Chondrocyte (in vitro differentiated cells): ENCODE measurements at regions not wholly inside any gene's neighbourhood (a gene's known extent, or its start where the extent isn't known, plus 50 kb on each side); places are given as distances from the start of the nearest gene placed in this dataset.

ENCODE experiments used
- DNase-seq: peaks from one replicate; pipeline ENCODE4 v3.0.0; 2021; ENCODE audit warnings: mixed read lengths, low spot score
- H3K27ac Mint-ChIP-seq: one replicate; pipeline ENCODE4 v1.8.0; 2021; ENCODE audit warnings: mild to moderate bottlenecking, moderate library complexity, mixed read lengths; ENCODE audit not compliant: unreplicated experiment
- H3K27me3 Mint-ChIP-seq: 2 replicates; pipeline ENCODE4 v1.8.0; 2021; ENCODE audit warnings: low read depth, mixed read lengths
- H3K36me3 Mint-ChIP-seq: 2 replicates; pipeline ENCODE4 v1.8.0; 2021; ENCODE audit warnings: low read depth, mixed read lengths
- H3K4me1 Mint-ChIP-seq: 2 replicates; pipeline ENCODE4 v1.8.0; 2021; ENCODE audit warnings: low read depth, mild to moderate bottlenecking, mixed read lengths
- H3K4me3 Mint-ChIP-seq: one replicate; pipeline ENCODE4 v1.8.0; 2021; ENCODE audit warnings: mild to moderate bottlenecking, moderate library complexity, mixed read lengths; ENCODE audit not compliant: unreplicated experiment
- H3K9me3 Mint-ChIP-seq: 2 replicates; pipeline ENCODE4 v1.8.0; 2021; ENCODE audit warnings: low read depth, mixed read lengths
- TF ChIP-seq, protein P1 (sequence below): fragments of 200-600 bp; sonication (generic); IDR thresholded peaks from 2 replicates; pipeline ENCODE4 v1.5.0; 2021; ENCODE audit warnings: antibody characterized with exemption, mild to moderate bottlenecking, moderate library complexity

GRCh38 chrX:56499372-56499771, 64.1 kb upstream of the UBQLN2 start:
- Mint-ChIP-seq H3K36me3 (no peaks in the 10 kb centered on the region), H3K27ac (no peak overlapping the region), H3K4me3 (no peak overlapping the region), H3K27me3 (no peaks in the 10 kb centered on the region), H3K4me1 (peaks cover 5% of the 10 kb centered on the region), H3K9me3 (peaks cover 18% of the 10 kb centered on the region)
- TF ChIP-seq, protein P1, sequence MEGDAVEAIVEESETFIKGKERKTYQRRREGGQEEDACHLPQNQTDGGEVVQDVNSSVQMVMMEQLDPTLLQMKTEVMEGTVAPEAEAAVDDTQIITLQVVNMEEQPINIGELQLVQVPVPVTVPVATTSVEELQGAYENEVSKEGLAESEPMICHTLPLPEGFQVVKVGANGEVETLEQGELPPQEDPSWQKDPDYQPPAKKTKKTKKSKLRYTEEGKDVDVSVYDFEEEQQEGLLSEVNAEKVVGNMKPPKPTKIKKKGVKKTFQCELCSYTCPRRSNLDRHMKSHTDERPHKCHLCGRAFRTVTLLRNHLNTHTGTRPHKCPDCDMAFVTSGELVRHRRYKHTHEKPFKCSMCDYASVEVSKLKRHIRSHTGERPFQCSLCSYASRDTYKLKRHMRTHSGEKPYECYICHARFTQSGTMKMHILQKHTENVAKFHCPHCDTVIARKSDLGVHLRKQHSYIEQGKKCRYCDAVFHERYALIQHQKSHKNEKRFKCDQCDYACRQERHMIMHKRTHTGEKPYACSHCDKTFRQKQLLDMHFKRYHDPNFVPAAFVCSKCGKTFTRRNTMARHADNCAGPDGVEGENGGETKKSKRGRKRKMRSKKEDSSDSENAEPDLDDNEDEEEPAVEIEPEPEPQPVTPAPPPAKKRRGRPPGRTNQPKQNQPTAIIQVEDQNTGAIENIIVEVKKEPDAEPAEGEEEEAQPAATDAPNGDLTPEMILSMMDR: no peak
- DNase-seq: no peak

DNA sequence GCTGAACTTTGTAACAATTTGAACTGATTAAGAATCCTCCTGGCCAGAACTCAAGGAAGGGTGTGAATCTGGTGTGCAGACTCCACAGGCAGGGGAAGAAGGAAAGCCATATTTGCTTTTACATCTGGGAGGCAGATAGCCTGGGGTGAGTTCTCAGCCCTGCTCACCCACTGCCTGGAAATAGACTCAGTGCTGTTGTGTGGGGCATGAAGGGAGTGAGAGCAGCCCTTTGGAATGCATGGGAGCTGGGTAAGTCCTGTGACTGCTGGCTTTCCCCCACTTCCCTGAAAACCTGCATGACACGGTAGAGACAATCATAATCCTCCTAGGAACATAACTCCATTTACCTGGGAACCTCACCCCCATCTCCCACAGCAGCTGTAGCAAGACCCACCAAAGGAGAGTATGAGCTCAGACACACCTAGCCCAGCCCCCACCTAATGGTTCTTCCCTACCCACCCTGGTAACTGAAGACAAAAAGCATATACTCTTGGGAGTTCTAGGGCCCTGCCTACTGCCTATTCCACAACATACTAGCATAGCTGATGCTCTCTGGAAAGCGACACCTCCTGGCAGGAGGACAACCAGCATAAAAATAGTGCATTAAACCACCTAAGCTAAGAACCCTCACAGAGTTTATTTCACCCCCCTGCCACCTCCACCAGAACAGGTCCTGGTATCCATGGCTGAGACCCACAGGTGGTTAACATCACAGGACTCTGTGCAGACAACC, 59.3 kb upstream of the UBQLN2 start:
- no peak overlapping the region for H3K27ac Mint-ChIP-seq
- no peak for DNase-seq
- no peak overlapping the region for H3K4me3 Mint-ChIP-seq
- H3K4me1 Mint-ChIP-seq: peaks cover 5% of the 10 kb centered on the region
- H3K36me3 Mint-ChIP-seq: peaks cover 2% of the 10 kb centered on the region
- peaks cover 42% of the 10 kb centered on the region for H3K9me3 Mint-ChIP-seq
- TF ChIP-seq, protein P1: no peak
- no peaks in the 10 kb centered on the region for H3K27me3 Mint-ChIP-seq

GRCh38 chrX:56505866-56506265, 57.6 kb upstream of the UBQLN2 start:
- Mint-ChIP-seq H3K4me1 (peaks cover 5% of the 10 kb centered on the region), H3K4me3 (no peak overlapping the region), H3K27me3 (no peaks in the 10 kb centered on the region), H3K9me3 (peaks cover 53% of the 10 kb centered on the region), H3K36me3 (peaks cover 3% of the 10 kb centered on the region), H3K27ac (no peak overlapping the region)
- TF ChIP-seq, protein P1: no peak
- no peak for DNase-seq
